ENCODE measurements at regions not wholly inside any gene's neighbourhood (a gene's known extent, or its start where the extent isn't known, plus 50 kb on each side); places are given as distances from the start of the nearest gene placed in this dataset.

DNA sequence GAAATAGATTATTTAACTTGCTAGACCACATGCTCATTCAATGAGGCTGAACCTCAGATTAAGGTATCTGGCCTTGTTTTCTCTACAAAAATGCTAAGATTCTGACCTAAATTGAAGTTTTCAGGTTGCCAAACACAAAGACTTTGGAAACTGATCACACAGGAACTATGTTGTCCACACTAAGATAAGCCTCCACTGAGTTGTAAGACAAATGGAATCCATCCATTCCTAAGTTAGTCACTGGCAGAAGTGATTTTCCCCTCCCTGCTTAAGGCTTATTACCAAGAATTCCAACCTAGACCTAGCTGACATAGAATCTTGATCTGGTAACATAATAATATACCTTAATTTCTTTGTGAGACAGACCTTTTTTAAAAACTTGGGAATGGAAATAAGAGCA, 608.1 kb downstream of the TENT5A start:
- Mint-ChIP-seq H3K9me3 (ENCODE audit: low read depth, unreplicated experiment) (no peaks in the 10 kb centered on the region), H3K27ac (ENCODE audit: unreplicated experiment) (no peak overlapping the region), H3K4me1 (ENCODE audit: low read depth, unreplicated experiment) (no peaks in the 10 kb centered on the region), H3K4me3 (ENCODE audit: low read depth, unreplicated experiment) (no peak overlapping the region), H3K36me3 (ENCODE audit: insufficient read depth, unreplicated experiment) (no peaks in the 10 kb centered on the region), H3K27me3 (ENCODE audit: unreplicated experiment) (no peaks in the 10 kb centered on the region)
- TF ChIP-seq, protein P1, sequence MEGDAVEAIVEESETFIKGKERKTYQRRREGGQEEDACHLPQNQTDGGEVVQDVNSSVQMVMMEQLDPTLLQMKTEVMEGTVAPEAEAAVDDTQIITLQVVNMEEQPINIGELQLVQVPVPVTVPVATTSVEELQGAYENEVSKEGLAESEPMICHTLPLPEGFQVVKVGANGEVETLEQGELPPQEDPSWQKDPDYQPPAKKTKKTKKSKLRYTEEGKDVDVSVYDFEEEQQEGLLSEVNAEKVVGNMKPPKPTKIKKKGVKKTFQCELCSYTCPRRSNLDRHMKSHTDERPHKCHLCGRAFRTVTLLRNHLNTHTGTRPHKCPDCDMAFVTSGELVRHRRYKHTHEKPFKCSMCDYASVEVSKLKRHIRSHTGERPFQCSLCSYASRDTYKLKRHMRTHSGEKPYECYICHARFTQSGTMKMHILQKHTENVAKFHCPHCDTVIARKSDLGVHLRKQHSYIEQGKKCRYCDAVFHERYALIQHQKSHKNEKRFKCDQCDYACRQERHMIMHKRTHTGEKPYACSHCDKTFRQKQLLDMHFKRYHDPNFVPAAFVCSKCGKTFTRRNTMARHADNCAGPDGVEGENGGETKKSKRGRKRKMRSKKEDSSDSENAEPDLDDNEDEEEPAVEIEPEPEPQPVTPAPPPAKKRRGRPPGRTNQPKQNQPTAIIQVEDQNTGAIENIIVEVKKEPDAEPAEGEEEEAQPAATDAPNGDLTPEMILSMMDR (IDR thresholded peaks at IDR 0.05; ENCODE audit: unreplicated experiment), result no peak
- CTCF ChIA-PET, result no interaction called here
- DNase-seq, result no peak
- BruUV-seq (replicated peaks), result no TSS peak
- intact Hi-C loops (cut with micrococcal nuclease; ENCODE audit: unreplicated experiment), result no loop called here

DNA sequence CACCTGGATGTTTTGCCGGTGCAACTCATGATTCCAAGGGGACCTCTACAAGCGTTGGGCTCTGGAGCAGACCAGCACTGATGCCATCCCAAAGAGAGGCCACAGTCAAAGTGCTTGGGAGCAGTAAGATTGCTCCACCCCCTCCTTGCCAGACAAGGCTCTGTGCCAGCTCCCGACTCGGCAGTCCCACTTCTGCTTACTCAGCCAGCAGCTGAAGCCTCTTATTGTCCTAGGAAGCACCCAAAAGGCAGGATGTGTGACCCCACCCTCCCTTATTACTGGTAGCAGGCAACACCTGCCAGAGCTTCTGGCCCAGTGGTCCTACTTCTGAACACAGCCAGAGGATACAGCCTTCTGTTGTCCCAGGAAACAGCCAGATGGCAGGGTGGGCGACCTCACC, 614.2 kb downstream of the TENT5A start:
- TF ChIP-seq, protein P1 (IDR thresholded peaks at IDR 0.05; ENCODE audit: unreplicated experiment), result no peak
- intact Hi-C loops (cut with micrococcal nuclease; ENCODE audit: unreplicated experiment), result no loop called here
- peaks cover 3% of the 10 kb centered on the region for H3K9me3 Mint-ChIP-seq (ENCODE audit: low read depth, unreplicated experiment)
- CTCF ChIA-PET, result no interaction called here
- no TSS peak for BruUV-seq (replicated peaks)
- no peaks in the 10 kb centered on the region for H3K27me3 Mint-ChIP-seq (ENCODE audit: unreplicated experiment)
- no peaks in the 10 kb centered on the region for H3K4me1 Mint-ChIP-seq (ENCODE audit: low read depth, unreplicated experiment)
- H3K36me3 Mint-ChIP-seq (ENCODE audit: insufficient read depth, unreplicated experiment), result no peaks in the 10 kb centered on the region
- H3K27ac Mint-ChIP-seq (ENCODE audit: unreplicated experiment), result no peak overlapping the region
- no peak overlapping the region for H3K4me3 Mint-ChIP-seq (ENCODE audit: low read depth, unreplicated experiment)
- no peak for DNase-seq

DNA sequence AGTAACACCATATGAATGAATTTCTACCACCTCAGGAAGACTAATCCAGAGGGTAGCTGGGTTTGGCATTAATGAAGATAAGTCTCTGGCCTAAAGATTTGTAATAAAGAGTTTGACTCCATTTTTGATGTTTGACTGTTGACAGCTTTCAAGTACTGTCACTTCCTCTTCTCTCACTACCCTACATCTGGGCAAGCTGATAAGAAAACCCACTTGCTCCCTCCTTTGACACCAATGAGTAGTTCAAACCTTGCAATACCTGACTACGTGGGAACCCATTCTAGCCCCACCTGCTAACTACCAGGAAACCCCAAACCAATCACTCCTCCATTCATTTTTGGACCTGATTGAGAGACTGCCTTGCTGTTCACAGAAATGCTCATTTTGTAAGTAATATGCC, 621.5 kb downstream of the TENT5A start:
- Mint-ChIP-seq H3K27ac (ENCODE audit: unreplicated experiment) (no peak overlapping the region), H3K4me1 (ENCODE audit: low read depth, unreplicated experiment) (no peaks in the 10 kb centered on the region), H3K36me3 (ENCODE audit: insufficient read depth, unreplicated experiment) (no peaks in the 10 kb centered on the region), H3K9me3 (ENCODE audit: low read depth, unreplicated experiment) (no peaks in the 10 kb centered on the region), H3K27me3 (ENCODE audit: unreplicated experiment) (no peaks in the 10 kb centered on the region), H3K4me3 (ENCODE audit: low read depth, unreplicated experiment) (no peak overlapping the region)
- BruUV-seq (replicated peaks), result no TSS peak
- intact Hi-C loops (cut with micrococcal nuclease; ENCODE audit: unreplicated experiment), result no loop called here
- TF ChIP-seq, protein P1 (IDR thresholded peaks at IDR 0.05; ENCODE audit: unreplicated experiment), result no peak
- CTCF ChIA-PET, result no interaction called here
- no peak for DNase-seq

DNA sequence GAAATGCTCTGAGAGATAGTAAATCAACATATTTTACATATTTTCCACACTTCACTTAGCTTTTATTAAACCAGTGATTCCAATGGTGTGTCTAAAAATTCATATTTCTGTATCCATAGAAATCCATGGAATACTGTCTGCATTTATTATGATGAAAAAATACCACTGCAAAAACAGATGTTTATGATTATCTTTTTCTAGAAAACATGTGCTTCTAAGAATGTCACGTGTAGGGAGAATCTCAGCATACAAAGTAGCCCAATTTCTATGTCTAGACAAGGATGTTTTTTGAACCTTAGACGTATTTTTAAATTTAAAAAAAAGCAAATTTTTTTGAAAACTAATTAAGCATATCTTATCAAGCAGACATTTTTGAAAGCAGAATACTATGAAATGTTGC, 622.4 kb downstream of the TENT5A start:
- no peak for DNase-seq
- Mint-ChIP-seq H3K36me3 (ENCODE audit: insufficient read depth, unreplicated experiment) (no peaks in the 10 kb centered on the region), H3K27me3 (ENCODE audit: unreplicated experiment) (no peaks in the 10 kb centered on the region), H3K4me1 (ENCODE audit: low read depth, unreplicated experiment) (no peaks in the 10 kb centered on the region), H3K9me3 (ENCODE audit: low read depth, unreplicated experiment) (no peaks in the 10 kb centered on the region), H3K4me3 (ENCODE audit: low read depth, unreplicated experiment) (no peak overlapping the region), H3K27ac (ENCODE audit: unreplicated experiment) (no peak overlapping the region)
- intact Hi-C loops (cut with micrococcal nuclease; ENCODE audit: unreplicated experiment), result no loop called here
- TF ChIP-seq, protein P1 (IDR thresholded peaks at IDR 0.05; ENCODE audit: unreplicated experiment), result no peak
- CTCF ChIA-PET, result no interaction called here
- no TSS peak for BruUV-seq (replicated peaks)

DNA sequence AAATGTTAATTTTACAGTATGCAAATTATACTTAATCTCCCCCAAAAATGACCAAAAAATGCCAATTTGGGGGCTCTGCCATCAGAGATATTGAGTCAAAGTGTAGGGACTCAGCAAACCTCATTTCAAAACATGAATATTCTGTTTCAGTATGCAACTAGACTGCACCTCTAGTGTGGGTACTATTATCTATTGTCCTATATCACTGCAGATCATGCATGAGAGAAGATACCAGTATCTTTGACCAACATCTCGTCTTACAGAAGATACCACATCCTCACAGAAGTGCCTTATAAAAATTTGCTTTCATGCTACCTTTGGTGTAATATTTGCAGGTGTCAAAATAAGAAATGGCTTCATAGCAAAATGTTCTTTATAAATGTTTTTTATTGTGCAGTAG, 623.8 kb downstream of the TENT5A start:
- Mint-ChIP-seq H3K9me3 (ENCODE audit: low read depth, unreplicated experiment) (no peaks in the 10 kb centered on the region), H3K4me1 (ENCODE audit: low read depth, unreplicated experiment) (no peaks in the 10 kb centered on the region), H3K27ac (ENCODE audit: unreplicated experiment) (no peak overlapping the region), H3K4me3 (ENCODE audit: low read depth, unreplicated experiment) (no peak overlapping the region), H3K36me3 (ENCODE audit: insufficient read depth, unreplicated experiment) (no peaks in the 10 kb centered on the region), H3K27me3 (ENCODE audit: unreplicated experiment) (no peaks in the 10 kb centered on the region)
- TF ChIP-seq, protein P1 (IDR thresholded peaks at IDR 0.05; ENCODE audit: unreplicated experiment), result no peak
- no TSS peak for BruUV-seq (replicated peaks)
- no peak for DNase-seq
- CTCF ChIA-PET, result no interaction called here
- intact Hi-C loops (cut with micrococcal nuclease; ENCODE audit: unreplicated experiment), result no loop called here

Measured in Calu3 (cell line).